SU-DHL-6 (cell line): ENCODE measurements at regions not wholly inside any gene's neighbourhood (a gene's known extent, or its start where the extent isn't known, plus 50 kb on each side); places are given as distances from the start of the nearest gene placed in this dataset.

Experiments used
- CTCF ChIP-seq: fragments of 200-600 bp; sonication (generic); IDR thresholded peaks from one replicate; pipeline ENCODE4 v1.5.1; 2017; ENCODE audit warnings: antibody characterized with exemption, mild to moderate bottlenecking, low read length, moderate library complexity; ENCODE audit not compliant: insufficient read depth, poor library complexity, severe bottlenecking
- EZH2phosphoT487 ChIP-seq: fragments of 200-600 bp; sonication (generic), shearing (Covaris generic); conservative IDR thresholded peaks from 2 replicates; pipeline ENCODE4 v1.6.1; 2018; ENCODE audit warnings: mild to moderate bottlenecking, antibody characterized with exemption, low read length, moderate library complexity, mixed read lengths

GRCh38 chr9:106697750-106698502, 165.0 kb upstream of the ZNF462 start:
- no peak for TF ChIP-seq CTCF
- no peak for TF ChIP-seq EZH2phosphoT487
